ENCODE measurements at regions not wholly inside any gene's neighbourhood (a gene's known extent, or its start where the extent isn't known, plus 50 kb on each side); places are given as distances from the start of the nearest gene placed in this dataset.
A peak's percentile ranks its signal among the peaks of the same experiment; 100 is the strongest.

DNA sequence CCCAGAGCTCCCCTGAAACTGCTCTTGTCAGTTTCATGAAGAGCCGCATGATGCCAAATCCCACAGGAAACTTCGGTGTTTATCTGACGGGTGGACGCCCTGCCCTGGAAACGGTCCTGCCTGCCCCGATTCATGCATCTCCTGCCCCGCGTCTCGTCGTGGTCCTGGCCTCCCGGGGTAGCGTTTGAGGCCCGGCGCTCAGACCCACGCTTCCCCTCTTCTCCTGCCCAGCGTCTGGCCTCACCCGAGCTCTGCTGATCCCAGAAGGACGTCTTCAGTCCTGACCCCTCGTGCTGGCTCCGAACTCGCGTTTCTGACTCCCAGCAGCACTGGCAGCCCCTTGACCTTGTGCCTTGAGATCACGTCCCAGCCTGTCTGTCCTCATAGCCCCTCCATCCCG, 180.5 kb downstream of the TMEM18 start:
- H3K4me1 ChIP-seq (ENCODE audit: control insufficient read depth, insufficient read depth, low read length, unreplicated experiment) = no peaks in the 10 kb centered on the region
- H2AFZ ChIP-seq (ENCODE audit: low read length, unreplicated experiment) = no peak overlapping the region
- no peak overlapping the region for H3K4me3 ChIP-seq (ENCODE audit: low read depth, low read length)
- no peak overlapping the region for H3K27ac ChIP-seq (ENCODE audit: low read depth, low read length)
- H3K79me2 ChIP-seq (ENCODE audit: control insufficient read depth, insufficient read depth, low read length, unreplicated experiment) = no peaks in the 10 kb centered on the region
- H3K36me3 ChIP-seq (ENCODE audit: insufficient read depth, low read length) = no peaks in the 10 kb centered on the region
- no peaks in the 10 kb centered on the region for H3K27me3 ChIP-seq (ENCODE audit: insufficient read depth, low read length)

GRCh38 chr2:495745-496275, 181.4 kb downstream of the TMEM18 start:
- H3K4me1 ChIP-seq (ENCODE audit: control insufficient read depth, insufficient read depth, low read length, unreplicated experiment) = no peaks in the 10 kb centered on the region
- no peaks in the 10 kb centered on the region for H3K27me3 ChIP-seq (ENCODE audit: insufficient read depth, low read length)
- H3K4me3 ChIP-seq (ENCODE audit: low read depth, low read length) = no peak overlapping the region
- H3K79me2 ChIP-seq (ENCODE audit: control insufficient read depth, insufficient read depth, low read length, unreplicated experiment) = no peaks in the 10 kb centered on the region
- no peaks in the 10 kb centered on the region for H3K36me3 ChIP-seq (ENCODE audit: insufficient read depth, low read length)
- H3K27ac ChIP-seq (ENCODE audit: low read depth, low read length) = no peak overlapping the region
- H2AFZ ChIP-seq (ENCODE audit: low read length, unreplicated experiment) = no peak overlapping the region

DNA sequence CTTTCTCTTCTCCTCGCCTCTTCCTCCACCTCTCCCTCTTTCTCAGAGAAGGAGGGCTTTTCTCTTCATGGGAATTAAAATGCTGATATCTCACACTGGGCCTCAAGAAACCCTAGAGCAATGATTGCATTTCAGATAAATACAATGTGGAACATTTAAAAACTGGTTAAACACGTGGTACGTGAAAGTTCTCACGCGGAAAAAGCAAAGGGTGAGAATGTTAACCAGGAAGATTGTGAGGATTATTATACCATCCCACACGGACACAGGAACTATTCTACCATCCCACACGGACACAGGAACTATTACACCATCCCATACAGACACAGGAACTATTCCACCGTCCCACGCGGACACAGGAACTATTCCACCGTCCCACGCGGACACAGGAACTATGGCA, 182.4 kb downstream of the TMEM18 start:
- Histone ChIP-seq H3K4me1 (ENCODE audit: control insufficient read depth, insufficient read depth, low read length, unreplicated experiment) (no peaks in the 10 kb centered on the region), H3K36me3 (ENCODE audit: insufficient read depth, low read length) (no peaks in the 10 kb centered on the region), H3K4me3 (ENCODE audit: low read depth, low read length) (no peak overlapping the region), H3K27me3 (ENCODE audit: insufficient read depth, low read length) (no peaks in the 10 kb centered on the region), H3K79me2 (ENCODE audit: control insufficient read depth, insufficient read depth, low read length, unreplicated experiment) (no peaks in the 10 kb centered on the region), H3K27ac (ENCODE audit: low read depth, low read length) (no peak overlapping the region), H2AFZ (ENCODE audit: low read length, unreplicated experiment) (no peak overlapping the region)

- no peaks in the 10 kb centered on the region for H3K36me3 ChIP-seq (ENCODE audit: insufficient read depth, low read length)
- no peak overlapping the region for H2AFZ ChIP-seq (ENCODE audit: low read length, unreplicated experiment)
- H3K27me3 ChIP-seq (ENCODE audit: insufficient read depth, low read length) = no peaks in the 10 kb centered on the region
- H3K4me3 ChIP-seq (ENCODE audit: low read depth, low read length) = no peak overlapping the region
- H3K79me2 ChIP-seq (ENCODE audit: control insufficient read depth, insufficient read depth, low read length, unreplicated experiment) = no peaks in the 10 kb centered on the region
- H3K4me1 ChIP-seq (ENCODE audit: control insufficient read depth, insufficient read depth, low read length, unreplicated experiment) = no peaks in the 10 kb centered on the region
- H3K27ac ChIP-seq (ENCODE audit: low read depth, low read length) = no peak overlapping the region
These were observed 184.0 kb downstream of the TMEM18 start for GRCh38 chr2:493228-493627.

GRCh38 chr2:492178-492577, 185.0 kb downstream of the TMEM18 start:
- Histone ChIP-seq H3K36me3 (ENCODE audit: insufficient read depth, low read length) (no peaks in the 10 kb centered on the region), H3K27me3 (ENCODE audit: insufficient read depth, low read length) (no peaks in the 10 kb centered on the region), H3K4me3 (ENCODE audit: low read depth, low read length) (no peak overlapping the region), H3K27ac (ENCODE audit: low read depth, low read length) (no peak overlapping the region), H2AFZ (ENCODE audit: low read length, unreplicated experiment) (no peak overlapping the region), H3K4me1 (ENCODE audit: control insufficient read depth, insufficient read depth, low read length, unreplicated experiment) (no peaks in the 10 kb centered on the region), H3K79me2 (ENCODE audit: control insufficient read depth, insufficient read depth, low read length, unreplicated experiment) (no peaks in the 10 kb centered on the region)

DNA sequence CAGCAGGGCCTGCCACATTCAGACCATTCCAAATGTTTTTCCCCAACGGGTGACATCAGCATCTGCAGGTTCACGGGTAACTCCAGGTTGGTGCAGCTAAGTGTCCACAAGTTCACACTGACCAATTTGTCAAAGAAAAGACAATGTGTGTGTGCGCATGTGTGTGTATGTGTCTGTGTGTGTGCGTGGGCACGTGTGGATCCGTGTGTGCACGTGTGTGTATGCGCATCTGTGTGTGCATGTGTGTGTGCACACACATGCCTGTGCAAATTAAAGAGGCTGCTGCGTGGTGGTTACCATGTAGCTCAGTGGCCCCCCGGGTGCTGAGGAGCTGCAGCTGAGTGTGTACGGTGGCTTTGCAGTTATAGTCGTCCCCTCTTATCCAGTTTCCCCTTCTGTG, 187.4 kb downstream of the TMEM18 start:
- Histone ChIP-seq H3K27me3 (ENCODE audit: insufficient read depth, low read length) (no peaks in the 10 kb centered on the region), H3K4me1 (ENCODE audit: control insufficient read depth, insufficient read depth, low read length, unreplicated experiment) (no peaks in the 10 kb centered on the region), H3K79me2 (ENCODE audit: control insufficient read depth, insufficient read depth, low read length, unreplicated experiment) (no peaks in the 10 kb centered on the region), H3K36me3 (ENCODE audit: insufficient read depth, low read length) (no peaks in the 10 kb centered on the region), H3K27ac (ENCODE audit: low read depth, low read length) (no peak overlapping the region), H3K4me3 (ENCODE audit: low read depth, low read length) (no peak overlapping the region), H2AFZ (ENCODE audit: low read length, unreplicated experiment) (no peak overlapping the region)

GRCh38 chr2:489084-489483, 188.1 kb downstream of the TMEM18 start:
- Histone ChIP-seq H3K4me1 (ENCODE audit: control insufficient read depth, insufficient read depth, low read length, unreplicated experiment) (no peaks in the 10 kb centered on the region), H3K79me2 (ENCODE audit: control insufficient read depth, insufficient read depth, low read length, unreplicated experiment) (no peaks in the 10 kb centered on the region), H2AFZ (ENCODE audit: low read length, unreplicated experiment) (no peak overlapping the region), H3K36me3 (ENCODE audit: insufficient read depth, low read length) (no peaks in the 10 kb centered on the region), H3K27ac (ENCODE audit: low read depth, low read length) (no peak overlapping the region), H3K27me3 (ENCODE audit: insufficient read depth, low read length) (no peaks in the 10 kb centered on the region), H3K4me3 (ENCODE audit: low read depth, low read length) (no peak overlapping the region)

GRCh38 chr2:487186-488079, 189.8 kb downstream of the TMEM18 start:
- H3K36me3 ChIP-seq (ENCODE audit: insufficient read depth, low read length) = no peaks in the 10 kb centered on the region
- no peak overlapping the region for H2AFZ ChIP-seq (ENCODE audit: low read length, unreplicated experiment)
- H3K27me3 ChIP-seq (ENCODE audit: insufficient read depth, low read length) = no peaks in the 10 kb centered on the region
- no peak overlapping the region for H3K27ac ChIP-seq (ENCODE audit: low read depth, low read length)
- no peaks in the 10 kb centered on the region for H3K4me1 ChIP-seq (ENCODE audit: control insufficient read depth, insufficient read depth, low read length, unreplicated experiment)
- no peaks in the 10 kb centered on the region for H3K79me2 ChIP-seq (ENCODE audit: control insufficient read depth, insufficient read depth, low read length, unreplicated experiment)
- H3K4me3 ChIP-seq (ENCODE audit: low read depth, low read length) = no peak overlapping the region

DNA sequence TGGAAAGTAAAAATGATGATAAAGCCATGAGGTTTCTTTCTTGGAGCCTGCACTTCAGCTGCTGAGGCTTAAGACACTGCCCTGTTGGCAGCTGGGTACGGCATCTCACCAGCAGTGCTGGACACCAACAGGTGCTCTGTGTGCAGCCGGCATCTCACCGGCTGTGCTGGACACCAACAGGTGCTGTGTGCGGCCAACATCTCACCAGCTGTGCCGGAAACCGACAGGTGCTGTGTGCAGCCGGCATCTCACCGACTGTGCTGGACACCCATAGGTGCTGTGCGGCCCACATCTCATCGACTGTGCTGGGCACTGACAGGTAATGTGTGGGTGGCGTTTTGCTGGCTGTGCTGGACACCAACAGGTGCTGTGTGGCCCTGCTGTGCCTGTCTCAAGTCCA, 190.8 kb downstream of the TMEM18 start:
- no peaks in the 10 kb centered on the region for H3K79me2 ChIP-seq (ENCODE audit: control insufficient read depth, insufficient read depth, low read length, unreplicated experiment)
- H3K27me3 ChIP-seq (ENCODE audit: insufficient read depth, low read length) = no peaks in the 10 kb centered on the region
- no peaks in the 10 kb centered on the region for H3K36me3 ChIP-seq (ENCODE audit: insufficient read depth, low read length)
- H3K27ac ChIP-seq (ENCODE audit: low read depth, low read length) = no peak overlapping the region
- H2AFZ ChIP-seq (ENCODE audit: low read length, unreplicated experiment) = no peak overlapping the region
- H3K4me3 ChIP-seq (ENCODE audit: low read depth, low read length) = no peak overlapping the region
- no peaks in the 10 kb centered on the region for H3K4me1 ChIP-seq (ENCODE audit: control insufficient read depth, insufficient read depth, low read length, unreplicated experiment)

DNA sequence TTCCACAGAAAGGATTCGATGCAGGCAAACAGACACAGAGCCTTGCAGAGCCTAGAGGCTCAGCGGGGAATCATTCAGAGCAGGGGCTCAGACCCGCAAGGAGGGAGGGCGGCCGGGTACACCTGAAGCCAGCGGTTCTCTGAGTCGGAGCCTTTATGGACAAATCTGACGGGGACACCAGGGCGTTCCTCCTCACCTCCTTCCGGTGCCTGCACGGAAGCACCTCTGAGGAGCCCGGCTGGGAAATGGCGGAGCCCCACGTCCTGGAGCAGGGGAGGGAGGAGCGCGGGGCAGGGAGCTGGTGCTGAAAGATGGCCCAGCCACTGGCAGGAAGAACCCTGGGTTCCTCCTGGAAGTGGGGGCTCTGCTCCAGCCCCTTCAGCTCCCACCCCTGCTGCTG, 193.5 kb upstream of the ALKAL2 start:
- Histone ChIP-seq H3K4me3 (ENCODE audit: low read depth, low read length) (no peak overlapping the region), H3K36me3 (ENCODE audit: insufficient read depth, low read length) (no peaks in the 10 kb centered on the region), H3K27ac (ENCODE audit: low read depth, low read length) (no peak overlapping the region), H3K4me1 (ENCODE audit: control insufficient read depth, insufficient read depth, low read length, unreplicated experiment) (no peaks in the 10 kb centered on the region), H2AFZ (ENCODE audit: low read length, unreplicated experiment) (no peak overlapping the region), H3K79me2 (ENCODE audit: control insufficient read depth, insufficient read depth, low read length, unreplicated experiment) (no peaks in the 10 kb centered on the region), H3K27me3 (ENCODE audit: insufficient read depth, low read length) (no peaks in the 10 kb centered on the region)

GRCh38 chr2:479490-480176, 191.7 kb upstream of the ALKAL2 start:
- Histone ChIP-seq H3K27me3 (ENCODE audit: insufficient read depth, low read length) (no peaks in the 10 kb centered on the region), H2AFZ (ENCODE audit: low read length, unreplicated experiment) (no peak overlapping the region), H3K4me3 (ENCODE audit: low read depth, low read length) (peak overlapping the region; percentile 47; the same call in 1 of the 2 replicates)

More at GRCh38 chr2:479490-480176, 191.7 kb upstream of the ALKAL2 start:
- Histone ChIP-seq H3K36me3 (ENCODE audit: insufficient read depth, low read length) (no peaks in the 10 kb centered on the region), H3K4me1 (ENCODE audit: control insufficient read depth, insufficient read depth, low read length, unreplicated experiment) (no peaks in the 10 kb centered on the region), H3K27ac (ENCODE audit: low read depth, low read length) (no peak overlapping the region), H3K79me2 (ENCODE audit: control insufficient read depth, insufficient read depth, low read length, unreplicated experiment) (no peaks in the 10 kb centered on the region)

All from ACC112 (cell line).